H7 (cell line): ENCODE measurements at regions not wholly inside any gene's neighbourhood (a gene's known extent, or its start where the extent isn't known, plus 50 kb on each side); places are given as distances from the start of the nearest gene placed in this dataset.
"Not testable (repeated sequence)": the region's sequence is repeated elsewhere in the genome, so short reads cannot be mapped to it uniquely, and the experiment has no call there.

ENCODE experiments used
- DNase-seq: peaks from one replicate; pipeline ENCODE4 v3.0.0; 2012
- H3K27me3 ChIP-seq: 2 replicates; pipeline ENCODE4 v1.6.0; 2011; ENCODE audit warnings: mild to moderate bottlenecking, low read length; ENCODE audit not compliant: control insufficient read depth, insufficient read depth
- H3K36me3 ChIP-seq: replicated peaks from 2 replicates; pipeline ENCODE4 v1.5.1; 2011; ENCODE audit warnings: low read length; ENCODE audit not compliant: control insufficient read depth, insufficient read depth
- H3K4me3 ChIP-seq: 2 replicates; pipeline ENCODE4 v1.5.1; 2011; ENCODE audit warnings: low read depth, mild to moderate bottlenecking, control low read depth, low read length, moderate library complexity; ENCODE audit not compliant: insufficient read depth

DNA sequence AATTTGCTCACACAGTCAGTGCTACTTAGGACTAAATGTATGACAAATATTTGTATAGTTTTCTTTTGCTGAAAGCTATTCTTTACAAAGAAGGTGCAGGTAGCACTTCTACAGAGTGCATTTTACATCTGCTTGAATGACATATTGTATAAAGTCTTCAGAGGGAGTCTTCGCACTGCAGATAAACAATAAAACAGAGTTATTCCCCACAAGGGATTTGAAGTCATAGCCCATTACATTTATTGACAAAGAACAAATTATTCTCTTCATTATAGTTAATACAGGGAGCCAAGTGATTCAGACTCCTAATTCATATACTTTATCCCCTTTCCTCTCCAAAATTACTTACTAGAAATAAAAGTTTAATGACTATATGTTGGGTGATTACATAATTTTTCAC lies 529.7 kb downstream of the EDEM1 start:
- no peaks in the 10 kb centered on the region for H3K27me3 ChIP-seq
- no peaks in the 10 kb centered on the region for H3K36me3 ChIP-seq
- DNase-seq = no peak

DNA sequence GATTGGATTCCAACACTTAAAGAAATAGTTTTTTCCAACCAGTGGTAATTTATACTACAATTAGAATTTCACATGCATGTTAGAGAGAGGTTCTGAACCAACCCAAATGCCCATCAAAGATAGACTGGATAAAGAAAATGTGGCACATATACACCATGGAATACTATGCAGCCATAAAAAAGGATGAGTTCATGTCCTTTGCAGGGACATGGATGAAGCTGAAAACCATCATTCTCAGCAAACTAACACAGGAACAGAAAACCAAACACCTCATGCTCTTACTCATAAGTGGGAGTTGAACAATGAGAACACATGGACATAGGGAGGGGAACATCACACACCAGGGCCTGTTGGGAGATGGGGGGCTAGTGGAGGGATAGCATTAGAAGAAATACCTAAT lies 532.2 kb downstream of the EDEM1 start:
- H3K36me3 ChIP-seq, DNase-seq, H3K4me3 ChIP-seq, H3K27me3 ChIP-seq: not testable (repeated sequence)

More for the DNA sequence above, 529.7 kb downstream of the EDEM1 start:
- no peak overlapping the region for H3K4me3 ChIP-seq

DNA sequence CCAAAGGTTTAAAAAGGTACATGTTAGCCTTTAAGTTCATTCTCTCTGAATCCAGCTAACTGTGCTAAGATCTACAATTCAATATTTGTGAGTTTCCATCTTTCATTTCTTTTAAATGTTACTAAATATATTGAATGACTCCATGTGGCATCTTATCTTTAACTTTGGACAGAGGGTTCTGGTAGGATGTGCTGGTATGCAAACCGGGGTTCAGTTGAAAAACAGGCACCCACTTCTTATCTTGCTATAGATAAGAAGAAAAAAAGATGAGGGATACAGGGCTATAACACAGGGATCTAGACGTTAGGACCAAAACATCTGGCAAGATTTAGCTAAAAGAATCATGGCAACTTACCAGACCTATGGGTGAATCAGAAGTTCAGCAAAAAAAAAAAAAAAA lies 538.3 kb downstream of the EDEM1 start:
- no peaks in the 10 kb centered on the region for H3K36me3 ChIP-seq
- H3K4me3 ChIP-seq = no peak overlapping the region
- no peaks in the 10 kb centered on the region for H3K27me3 ChIP-seq
- no peak for DNase-seq

DNA sequence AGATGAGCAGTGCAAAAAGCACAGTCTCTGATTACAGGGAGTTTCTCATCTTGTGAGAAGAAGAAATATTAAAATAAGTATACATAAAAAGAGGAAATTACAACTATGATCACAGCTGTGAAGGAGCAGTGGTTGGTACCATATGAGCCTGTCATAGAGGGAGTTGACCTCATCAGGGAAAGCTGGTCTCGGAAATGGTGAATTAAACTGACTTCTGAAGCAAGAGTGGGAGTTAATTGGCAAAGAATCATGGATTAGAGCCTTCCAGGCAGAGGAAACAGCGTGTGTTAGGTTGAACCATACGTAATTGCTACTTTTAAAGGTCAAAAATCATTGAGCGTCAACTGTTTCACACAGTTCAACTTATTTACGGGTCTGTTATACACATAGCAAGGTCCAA lies 539.1 kb downstream of the EDEM1 start:
- Histone ChIP-seq H3K36me3 (no peaks in the 10 kb centered on the region), H3K4me3 (no peak overlapping the region), H3K27me3 (no peaks in the 10 kb centered on the region)
- no peak for DNase-seq

DNA sequence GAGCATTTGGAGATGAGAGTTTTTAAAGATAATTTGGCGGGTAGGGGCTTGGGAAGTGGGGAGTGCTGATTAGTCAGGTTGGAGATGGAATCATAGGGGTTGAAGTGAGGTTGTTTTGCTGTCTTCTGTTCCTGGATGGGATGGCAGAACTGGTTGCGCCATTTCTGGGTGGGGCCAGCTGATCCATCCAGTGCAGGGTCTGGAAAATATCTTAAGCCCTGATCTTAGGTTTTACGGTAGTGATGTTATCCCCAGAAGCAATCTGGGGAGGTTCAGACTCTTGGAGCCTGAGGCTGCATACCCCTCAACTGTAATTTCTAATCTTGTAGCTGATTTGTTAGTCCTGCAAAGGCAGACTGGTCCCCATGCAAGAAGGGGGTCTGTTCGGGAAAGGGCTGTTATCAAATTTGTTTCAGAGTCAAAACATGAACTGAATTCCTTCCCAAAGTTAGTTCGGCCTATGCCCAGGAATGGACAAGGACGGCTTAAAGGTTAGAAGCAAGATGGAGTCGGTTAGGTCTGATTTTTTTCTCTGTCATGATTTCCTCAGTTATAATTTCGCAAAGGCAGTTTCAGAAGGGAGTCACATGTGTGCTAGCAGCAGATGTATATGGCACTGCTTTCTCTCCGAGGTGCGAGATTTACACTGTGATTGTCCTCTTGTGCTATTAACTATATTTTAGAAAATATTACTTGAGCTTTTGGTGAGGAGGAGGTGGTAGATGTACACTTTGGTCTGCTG lies 540.4 kb downstream of the EDEM1 start:
- no peak overlapping the region for H3K4me3 ChIP-seq
- H3K27me3 ChIP-seq = no peaks in the 10 kb centered on the region
- no peaks in the 10 kb centered on the region for H3K36me3 ChIP-seq
- no peak for DNase-seq

DNA sequence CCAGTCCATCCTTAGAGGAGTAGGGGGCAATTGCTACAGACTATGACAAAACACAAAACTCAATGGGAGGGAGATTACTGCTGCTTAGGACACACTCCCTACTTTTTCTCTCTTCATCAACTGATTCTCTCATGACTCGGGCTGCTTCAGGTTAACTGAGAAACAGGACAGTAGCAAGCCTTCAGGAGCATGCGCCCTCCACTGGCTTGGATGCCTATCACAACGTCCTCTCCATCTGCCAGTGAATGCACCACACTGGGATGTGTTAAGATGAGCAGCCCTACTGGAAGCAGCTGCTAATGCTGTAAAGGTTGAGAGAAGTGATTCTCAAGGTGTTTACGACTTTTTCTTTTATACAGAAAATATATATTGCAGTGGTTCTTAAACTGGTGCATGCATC lies 542.3 kb downstream of the EDEM1 start:
- no peaks in the 10 kb centered on the region for H3K27me3 ChIP-seq
- no peaks in the 10 kb centered on the region for H3K36me3 ChIP-seq
- peak; percentile 11 for DNase-seq

DNA sequence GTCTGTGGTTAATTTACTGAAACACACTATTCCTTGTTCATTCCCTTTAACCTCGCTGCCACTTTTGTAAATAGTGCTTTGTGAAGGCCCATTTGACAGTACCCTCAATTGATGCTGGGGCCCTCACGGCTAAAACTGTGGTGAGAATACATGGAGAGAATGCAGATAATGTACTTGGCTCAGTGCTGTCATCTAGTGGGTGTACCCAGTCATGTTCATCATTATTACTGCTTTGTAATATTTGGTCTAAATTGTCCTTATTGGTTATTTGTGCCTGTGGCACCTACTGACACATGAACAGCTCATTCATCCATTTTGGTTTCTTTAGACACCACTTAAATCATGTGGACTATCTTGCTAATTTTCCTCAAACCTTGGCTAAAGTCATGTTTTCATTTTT lies 543.6 kb downstream of the EDEM1 start:
- H3K4me3 ChIP-seq = no peak overlapping the region
- no peaks in the 10 kb centered on the region for H3K27me3 ChIP-seq
- peak; percentile 8 for DNase-seq
- no peaks in the 10 kb centered on the region for H3K36me3 ChIP-seq

More for the DNA sequence above, 542.3 kb downstream of the EDEM1 start:
- H3K4me3 ChIP-seq = no peak overlapping the region

DNA sequence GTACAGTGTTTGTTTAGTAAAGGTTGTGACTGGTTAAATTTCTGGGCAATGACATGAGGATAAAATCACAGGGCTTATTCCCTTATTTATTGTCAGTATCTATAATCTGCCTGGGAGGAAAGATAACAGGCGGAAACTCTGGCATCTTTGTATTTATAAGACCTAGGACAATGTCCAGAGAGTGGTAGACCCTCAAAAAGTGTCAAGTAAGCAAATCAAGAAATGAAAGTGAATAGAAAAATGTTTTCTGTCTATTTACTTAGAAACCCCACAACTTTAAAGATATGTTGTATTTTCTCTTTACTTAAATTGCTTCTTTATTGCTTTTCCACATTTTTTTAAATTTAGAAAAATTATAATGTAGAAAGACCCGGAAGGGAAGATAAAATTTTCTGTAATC lies 544.6 kb downstream of the EDEM1 start:
- Histone ChIP-seq H3K36me3 (no peaks in the 10 kb centered on the region), H3K4me3 (no peak overlapping the region), H3K27me3 (no peaks in the 10 kb centered on the region)
- DNase-seq = no peak

DNA sequence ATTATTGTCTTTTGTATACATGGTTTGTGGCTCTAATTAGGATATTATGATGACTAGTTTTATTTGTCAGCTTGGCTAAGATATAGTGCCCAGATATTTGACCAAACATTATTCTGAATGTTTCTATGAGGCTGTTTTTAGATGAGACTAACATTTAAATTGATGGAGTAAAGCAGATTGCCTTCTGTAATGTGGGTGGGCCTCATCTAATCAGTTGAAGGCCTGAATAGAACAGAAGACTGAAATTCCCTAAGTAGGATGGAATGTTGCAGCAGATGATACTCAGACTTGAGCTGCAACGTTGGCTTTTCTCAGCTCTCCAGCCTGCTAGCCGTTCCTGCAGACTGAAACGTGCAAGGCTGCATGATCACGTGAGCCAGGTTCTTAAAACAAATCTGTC lies 546.5 kb downstream of the EDEM1 start:
- Histone ChIP-seq H3K4me3 (no peak overlapping the region), H3K27me3 (no peaks in the 10 kb centered on the region), H3K36me3 (no peaks in the 10 kb centered on the region)
- no peak for DNase-seq

DNA sequence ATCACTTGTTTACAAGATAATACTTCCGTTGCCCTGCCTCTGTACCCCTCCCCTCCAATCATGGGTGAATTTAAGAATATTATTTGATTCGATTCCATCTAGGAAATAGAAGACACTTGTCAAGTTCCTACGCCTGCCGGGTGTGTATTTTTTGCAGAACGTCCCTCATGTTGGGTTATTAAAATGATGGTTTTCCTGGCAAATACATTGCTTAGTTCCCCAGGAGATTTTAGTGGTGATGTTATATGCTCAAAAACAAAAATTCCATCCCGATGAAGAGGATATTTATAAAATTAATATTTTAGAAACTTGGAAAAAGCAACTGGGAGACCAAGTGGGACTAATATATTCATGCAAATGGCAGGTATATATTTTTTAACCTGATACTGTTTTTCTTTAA lies 548.4 kb downstream of the EDEM1 start:
- no peaks in the 10 kb centered on the region for H3K27me3 ChIP-seq
- H3K4me3 ChIP-seq = no peak overlapping the region
- no peak for DNase-seq
- H3K36me3 ChIP-seq = no peaks in the 10 kb centered on the region

DNA sequence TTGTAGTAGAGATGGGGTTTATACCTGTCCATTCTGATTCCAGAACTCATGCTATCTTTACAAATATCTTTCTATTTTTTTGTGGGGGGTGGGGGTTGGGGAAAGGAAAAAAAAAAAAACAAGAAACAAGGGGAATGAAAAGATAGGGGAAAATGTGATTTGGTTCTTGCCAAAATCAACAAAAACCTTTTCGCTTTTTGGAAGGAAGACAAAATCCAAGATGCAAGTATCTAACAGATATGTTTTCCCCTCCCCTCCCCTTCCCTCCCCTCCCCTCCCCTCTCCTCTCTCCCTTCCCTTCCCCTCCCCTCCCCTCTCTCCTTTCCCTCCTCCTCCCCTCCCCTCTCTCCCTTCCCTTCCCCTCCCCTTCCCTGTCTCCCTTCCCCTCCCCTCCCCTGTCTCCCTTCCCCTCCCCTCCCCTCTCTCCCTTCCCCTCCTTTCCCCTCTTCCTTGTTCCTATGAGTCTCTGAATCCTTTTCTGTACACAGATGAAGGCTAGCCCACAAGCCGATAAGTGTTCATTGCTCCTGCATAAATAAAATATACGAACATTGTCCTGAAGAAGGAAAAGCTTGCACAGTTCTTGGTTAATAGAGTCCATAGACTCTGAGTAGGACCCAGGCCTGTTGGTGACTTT lies 551.9 kb downstream of the EDEM1 start:
- no peaks in the 10 kb centered on the region for H3K36me3 ChIP-seq
- H3K27me3 ChIP-seq = no peaks in the 10 kb centered on the region
- DNase-seq = no peak
- no peak overlapping the region for H3K4me3 ChIP-seq

DNA sequence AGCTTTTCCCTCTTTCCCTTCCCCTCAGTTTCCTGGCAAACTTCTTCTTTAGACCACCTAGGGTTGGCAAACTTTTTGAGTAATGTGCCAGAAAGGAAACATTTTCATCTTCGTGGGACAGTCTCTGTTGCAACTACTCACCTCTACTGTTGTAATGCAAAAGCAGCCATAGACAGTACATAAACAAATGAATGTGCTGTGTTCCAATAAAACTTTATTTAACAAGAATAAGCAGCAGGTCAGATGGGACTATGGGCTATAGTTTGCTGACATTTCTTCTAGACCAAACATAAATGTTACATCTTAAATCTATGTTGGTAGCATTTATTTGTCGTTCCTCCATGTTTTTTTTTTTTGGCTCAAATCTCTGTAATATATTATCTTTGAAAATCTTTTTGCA lies 552.4 kb downstream of the EDEM1 start:
- DNase-seq = no peak
- no peak overlapping the region for H3K4me3 ChIP-seq
- H3K36me3 ChIP-seq = no peaks in the 10 kb centered on the region
- H3K27me3 ChIP-seq = no peaks in the 10 kb centered on the region

DNA sequence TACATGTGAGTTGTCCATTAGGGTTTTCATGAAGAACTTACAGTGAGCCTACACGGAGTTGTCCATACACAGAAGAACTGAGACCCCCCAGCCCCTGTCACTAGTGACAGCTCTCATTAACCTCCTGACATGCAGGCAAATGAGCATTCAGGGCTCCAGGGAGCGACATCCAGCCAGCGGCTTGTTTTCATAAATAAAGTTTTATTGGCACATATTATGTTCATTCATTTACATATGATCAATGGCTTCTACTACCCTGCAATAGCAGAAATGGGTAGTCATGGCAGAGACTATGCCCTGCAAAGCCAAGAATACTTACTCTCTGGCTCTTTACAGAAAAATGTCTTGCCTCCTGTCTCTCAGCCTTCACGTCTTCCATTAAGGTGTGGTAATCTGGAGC lies 553.5 kb downstream of the EDEM1 start:
- H3K4me3 ChIP-seq = no peak overlapping the region
- no peaks in the 10 kb centered on the region for H3K36me3 ChIP-seq
- DNase-seq = no peak
- no peaks in the 10 kb centered on the region for H3K27me3 ChIP-seq

DNA sequence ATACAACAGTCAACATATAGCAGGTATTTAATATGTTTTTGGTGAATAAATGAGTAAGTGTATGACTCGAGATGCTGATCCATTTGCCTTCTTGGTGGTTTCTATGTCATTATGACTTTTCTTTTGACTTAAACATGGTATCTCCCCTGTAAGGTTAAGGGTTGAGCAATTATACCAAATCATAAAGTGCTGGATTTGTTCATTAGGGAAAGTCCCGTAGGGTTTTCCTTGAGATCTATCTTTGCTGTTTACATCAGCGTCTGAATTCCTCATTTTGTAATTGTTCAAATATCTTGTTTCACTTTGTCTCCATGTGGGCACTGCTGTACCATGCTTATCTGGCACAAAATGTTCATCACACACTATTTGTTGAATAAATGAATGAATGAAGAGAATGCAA lies 562.6 kb downstream of the EDEM1 start:
- Histone ChIP-seq H3K4me3 (no peak overlapping the region), H3K27me3 (no peaks in the 10 kb centered on the region), H3K36me3 (no peaks in the 10 kb centered on the region)
- no peak for DNase-seq

DNA sequence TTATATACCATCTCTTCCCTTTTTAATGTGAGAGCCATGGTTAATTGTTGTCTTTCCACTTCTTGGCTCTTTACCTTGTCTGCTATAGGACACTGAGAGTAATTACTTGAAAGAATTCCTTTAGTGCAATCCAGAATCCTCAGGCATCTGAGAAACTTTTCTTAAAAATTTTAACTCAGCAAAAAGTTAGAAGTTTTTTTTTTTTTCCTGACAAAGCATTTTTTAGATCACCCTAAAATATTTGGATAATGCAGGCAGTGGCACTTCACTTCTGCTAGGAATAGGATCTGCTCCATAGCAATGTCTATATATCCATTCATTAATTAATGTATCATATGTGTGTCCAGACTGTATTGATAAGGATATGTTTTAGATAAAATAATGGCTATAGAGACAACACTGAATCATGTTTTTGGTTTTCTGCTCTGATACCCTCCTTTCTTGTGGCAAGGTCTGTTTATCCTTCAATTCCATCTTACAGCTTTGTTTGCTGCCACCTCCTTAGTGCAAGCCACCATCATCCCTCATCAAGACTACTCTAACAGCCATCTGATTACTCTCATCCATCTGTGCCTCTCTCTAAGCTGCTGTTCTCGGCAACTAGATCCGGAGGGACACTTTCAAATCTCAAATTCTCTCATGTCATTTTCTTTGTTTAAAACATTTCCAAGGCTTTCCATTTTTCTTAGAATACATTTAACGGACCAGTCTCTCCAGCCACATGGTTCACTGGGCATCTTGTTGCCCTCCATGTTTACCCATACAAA lies 563.5 kb downstream of the EDEM1 start:
- DNase-seq = no peak
- Histone ChIP-seq H3K27me3 (no peaks in the 10 kb centered on the region), H3K36me3 (no peaks in the 10 kb centered on the region), H3K4me3 (no peak overlapping the region)
